Suppressor macrophage treated with lipopolysaccharide for 1 hour (primary cell): ENCODE measurements at regions not wholly inside any gene's neighbourhood (a gene's known extent, or its start where the extent isn't known, plus 50 kb on each side); places are given as distances from the start of the nearest gene placed in this dataset.

ENCODE experiments used
- DNase-seq, 3 donors: peaks; one replicate each; pipeline ENCODE4 v3.0.0-alpha.2; 2020 to 2022

- DNase-seq = no peak
Measured at GRCh38 chrX:147119088-147119487, 304.5 kb upstream of the CXorf51A start.

GRCh38 chrX:147079974-147080373 lies 265.4 kb upstream of the CXorf51A start:
- DNase-seq = no peak

- no peak for DNase-seq
Measured at GRCh38 chrX:147079457-147079856, 264.9 kb upstream of the CXorf51A start.

- no peak for DNase-seq
Measured at GRCh38 chrX:147077472-147077871, 262.9 kb upstream of the CXorf51A start.

GRCh38 chrX:147072747-147073146 lies 258.2 kb upstream of the CXorf51A start:
- peak; percentile 0 to 24 (median 10) for DNase-seq

GRCh38 chrX:147069926-147070325 lies 255.4 kb upstream of the CXorf51A start:
- peak in 2 of 3 donors; percentile 1 to 27 for DNase-seq
